ENCODE measurements at regions not wholly inside any gene's neighbourhood (a gene's known extent, or its start where the extent isn't known, plus 50 kb on each side); places are given as distances from the start of the nearest gene placed in this dataset.

- TF ChIP-seq POLR2A (IDR thresholded peaks at IDR 0.05) (no peak), CTCF (IDR thresholded peaks at IDR 0.05) (no peak)
Measured at GRCh38 chr15:96735632-96736240, 405.2 kb downstream of the NR2F2 start.

Measured in thyroid gland (tissue), 4 donors.